NT2/D1 (cell line): ENCODE measurements at regions not wholly inside any gene's neighbourhood (a gene's known extent, or its start where the extent isn't known, plus 50 kb on each side); places are given as distances from the start of the nearest gene placed in this dataset.
"Not testable (repeated sequence)": the region's sequence is repeated elsewhere in the genome, so short reads cannot be mapped to it uniquely, and the experiment has no call there.

ENCODE experiments used
- DNase-seq: peaks from one replicate; pipeline ENCODE4 v3.0.0-alpha.2; 2011; ENCODE audit warnings: low read depth, low spot score
- H3K27me3 ChIP-seq: 2 replicates; pipeline ENCODE4 v1.6.0; 2011; ENCODE audit warnings: mild to moderate bottlenecking; ENCODE audit not compliant: insufficient read length, insufficient read depth
- H3K36me3 ChIP-seq: 2 replicates; pipeline ENCODE4 v1.6.1; 2011; ENCODE audit warnings: mild to moderate bottlenecking, low read length, mixed read lengths; ENCODE audit not compliant: insufficient read depth, insufficient read length
- H3K4me1 ChIP-seq: 2 replicates; pipeline ENCODE4 v1.5.1; 2011; ENCODE audit not compliant: insufficient read depth, insufficient read length
- H3K4me3 ChIP-seq: 2 replicates; pipeline ENCODE4 v1.5.1; 2011; ENCODE audit warnings: low read depth; ENCODE audit not compliant: insufficient read length
- H3K9ac ChIP-seq: 2 replicates; pipeline ENCODE4 v1.6.0; 2011; ENCODE audit warnings: low read depth; ENCODE audit not compliant: insufficient read length
- H3K9me3 ChIP-seq: 2 replicates; pipeline ENCODE4 v1.5.1; 2011; ENCODE audit warnings: mild to moderate bottlenecking, low read length; ENCODE audit not compliant: insufficient read depth
- SUZ12 ChIP-seq: IDR thresholded peaks from 2 replicates; pipeline ENCODE4 v1.6.1; 2011; ENCODE audit not compliant: insufficient read length, insufficient read depth; ENCODE audit errors: extremely low read depth
- YY1 ChIP-seq: IDR thresholded peaks from 2 replicates; pipeline ENCODE4 v1.6.1; 2011; ENCODE audit not compliant: insufficient read length, insufficient read depth
- ZNF274 ChIP-seq: IDR thresholded peaks from 2 replicates; pipeline ENCODE4 v1.6.1; 2011; ENCODE audit warnings: mild to moderate bottlenecking, low read depth, low read length

DNA sequence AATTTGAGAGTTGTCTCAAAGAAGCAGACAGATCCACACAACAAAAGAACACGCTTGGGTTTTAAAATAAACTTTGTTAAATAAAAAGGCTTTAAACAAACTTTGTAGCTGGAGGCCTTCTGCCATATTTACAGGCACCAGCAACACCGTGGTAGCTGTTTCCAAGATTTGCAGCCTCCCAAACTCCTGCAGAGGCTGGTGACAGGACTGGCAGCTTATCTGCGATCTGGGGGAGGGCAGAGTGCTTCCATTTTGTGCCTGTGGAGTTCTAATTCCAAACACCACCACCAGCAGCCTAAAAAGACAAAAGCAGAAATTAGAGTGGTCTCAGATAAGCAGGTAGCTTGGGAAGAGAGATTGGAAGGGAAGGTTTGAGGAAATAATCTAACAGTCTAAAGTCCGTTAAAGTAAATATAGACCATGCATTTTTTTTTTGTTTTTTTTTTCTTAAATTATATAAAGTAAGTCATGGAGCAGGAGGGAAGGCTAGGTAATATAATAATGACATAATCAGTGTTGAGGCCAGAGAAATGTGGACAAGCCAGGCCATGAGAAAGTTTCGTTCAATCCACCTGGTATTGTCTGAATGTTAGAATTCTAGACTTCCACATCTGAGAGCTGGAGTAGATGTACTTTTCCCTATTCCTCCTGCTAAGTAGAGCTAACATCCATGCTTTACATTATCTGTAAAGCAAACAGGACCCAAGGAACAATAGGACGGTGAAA lies 69.6 kb upstream of the TMEM132D start:
- Histone ChIP-seq H3K4me3 (no peak overlapping the region), H3K9ac (no peak overlapping the region), H3K4me1 (no peaks in the 10 kb centered on the region), H3K36me3 (no peaks in the 10 kb centered on the region), H3K27me3 (no peaks in the 10 kb centered on the region), H3K9me3 (0 out of 2 replicates have a peak, but pooled peaks cover 3% of the 10 kb centered on the region)
- TF ChIP-seq SUZ12 (no peak), YY1 (no peak), ZNF274 (no peak)
- no peak for DNase-seq

- H3K4me3 ChIP-seq, result no peak overlapping the region
- TF ChIP-seq YY1, result no peak
- TF ChIP-seq SUZ12, result no peak
- no peak for TF ChIP-seq ZNF274
- DNase-seq, result peak; percentile 43
- no peaks in the 10 kb centered on the region for H3K27me3 ChIP-seq
- H3K9ac ChIP-seq, result no peak overlapping the region
- peaks cover 3% of the 10 kb centered on the region for H3K4me1 ChIP-seq
- 0 out of 2 replicates have a peak, but pooled peaks cover 6% of the 10 kb centered on the region for H3K9me3 ChIP-seq
- H3K36me3 ChIP-seq, result no peaks in the 10 kb centered on the region
Observed at GRCh38 chr12:129984106-129984505, 80.3 kb upstream of the TMEM132D start.

DNA sequence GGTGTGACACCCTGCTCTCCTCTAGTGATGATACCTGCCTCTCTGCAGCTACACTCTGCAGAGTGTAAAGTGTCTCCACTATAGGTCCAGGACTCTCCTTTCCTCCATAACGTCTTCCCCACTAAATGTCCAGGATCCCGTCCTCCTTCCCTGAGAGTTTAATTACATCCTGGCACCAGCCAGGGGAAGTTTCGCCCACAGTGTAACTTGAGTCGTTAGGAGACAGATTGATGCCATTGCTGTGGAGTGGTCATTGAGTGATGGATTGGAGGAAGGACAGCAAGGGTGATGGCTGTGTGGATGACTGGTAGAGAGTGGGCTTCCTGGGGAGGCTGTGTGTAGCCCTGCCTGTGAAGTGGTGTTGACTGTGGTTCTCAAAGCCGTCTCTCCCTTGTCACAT lies 84.0 kb upstream of the TMEM132D start:
- peaks cover 3% of the 10 kb centered on the region for H3K4me1 ChIP-seq
- peaks cover 17% of the 10 kb centered on the region; the same call in 1 of the 2 replicates for H3K9me3 ChIP-seq
- H3K9ac ChIP-seq, result no peak overlapping the region
- no peaks in the 10 kb centered on the region for H3K27me3 ChIP-seq
- TF ChIP-seq SUZ12 (no peak), ZNF274 (no peak), YY1 (no peak)
- no peaks in the 10 kb centered on the region for H3K36me3 ChIP-seq
- DNase-seq, result no peak
- no peak overlapping the region for H3K4me3 ChIP-seq

- no peaks in the 10 kb centered on the region for H3K27me3 ChIP-seq
- DNase-seq, result no peak
- TF ChIP-seq SUZ12 (no peak), ZNF274 (no peak), YY1 (no peak)
- no peak overlapping the region for H3K4me3 ChIP-seq
- peaks cover 11% of the 10 kb centered on the region; the same call in 1 of the 2 replicates for H3K9me3 ChIP-seq
- H3K36me3 ChIP-seq, result no peaks in the 10 kb centered on the region
- H3K4me1 ChIP-seq, result peaks cover 11% of the 10 kb centered on the region
- no peak overlapping the region for H3K9ac ChIP-seq
Observed at GRCh38 chr12:129994634-129995033, 90.8 kb upstream of the TMEM132D start.

DNA sequence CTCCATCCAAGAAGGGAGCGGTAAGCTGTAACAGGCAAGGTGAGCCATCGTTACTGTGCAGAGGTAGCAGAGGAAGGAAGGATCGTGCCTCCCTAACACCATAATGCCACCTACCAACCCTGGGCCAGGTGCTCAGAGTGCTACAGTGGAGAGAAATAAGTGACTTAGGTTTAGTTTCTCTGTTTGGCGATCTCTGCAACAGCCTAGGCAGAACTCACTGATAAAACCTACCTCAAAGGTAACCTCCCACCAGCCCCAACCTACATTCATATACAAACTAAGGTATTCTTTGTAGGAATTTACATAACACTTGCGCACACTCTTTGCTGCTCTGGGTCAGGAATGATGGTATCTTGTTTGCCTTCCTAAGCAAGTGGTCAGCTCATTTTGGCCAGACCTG lies 93.4 kb upstream of the TMEM132D start:
- peak overlapping the region; percentile 47 for H3K9ac ChIP-seq
- no peak overlapping the region for H3K4me3 ChIP-seq
- H3K4me1 ChIP-seq, result peaks cover 11% of the 10 kb centered on the region
- peaks cover 11% of the 10 kb centered on the region; the same call in 1 of the 2 replicates for H3K9me3 ChIP-seq
- H3K36me3 ChIP-seq, result no peaks in the 10 kb centered on the region
- H3K27me3 ChIP-seq, result peaks cover 4% of the 10 kb centered on the region
- DNase-seq, result peak; percentile 81
- no peak for TF ChIP-seq SUZ12

- not testable (repeated sequence) for H3K36me3 ChIP-seq, H3K9ac ChIP-seq, H3K4me3 ChIP-seq, H3K4me1 ChIP-seq, DNase-seq
- peaks cover 11% of the 10 kb centered on the region for H3K27me3 ChIP-seq
- H3K9me3 ChIP-seq, result peaks cover 13% of the 10 kb centered on the region; the same call in 1 of the 2 replicates
Observed at GRCh38 chr12:130004310-130004877, 100.6 kb upstream of the TMEM132D start.

- Histone ChIP-seq H3K27me3 (peaks cover 13% of the 10 kb centered on the region), H3K4me3 (no peak overlapping the region), H3K9ac (no peak overlapping the region), H3K36me3 (no peaks in the 10 kb centered on the region), H3K9me3 (peaks cover 13% of the 10 kb centered on the region; the same call in 1 of the 2 replicates), H3K4me1 (peaks cover 2% of the 10 kb centered on the region)
- TF ChIP-seq ZNF274 (no peak), SUZ12 (no peak), YY1 (no peak)
- DNase-seq, result no peak
Observed at GRCh38 chr12:130007771-130008170, 103.9 kb upstream of the TMEM132D start.

- Histone ChIP-seq H3K27me3 (peaks cover 18% of the 10 kb centered on the region), H3K36me3 (no peaks in the 10 kb centered on the region), H3K9ac (no peak overlapping the region), H3K9me3 (peaks cover 13% of the 10 kb centered on the region; the same call in 1 of the 2 replicates), H3K4me1 (no peaks in the 10 kb centered on the region), H3K4me3 (no peak overlapping the region)
- DNase-seq, result no peak
- no peak for TF ChIP-seq ZNF274
- no peak for TF ChIP-seq SUZ12
- no peak for TF ChIP-seq YY1
Observed at GRCh38 chr12:130008241-130008640, 104.4 kb upstream of the TMEM132D start.
